IMR-90 (cell line): ENCODE measurements at regions not wholly inside any gene's neighbourhood (a gene's known extent, or its start where the extent isn't known, plus 50 kb on each side); places are given as distances from the start of the nearest gene placed in this dataset.

Experiments
- ATAC-seq: fragments of 200-7000 bp; cut with Tn5 transposase; 2 replicates; pipeline ENCODE4 v1.9.1; 2020; ENCODE audit warnings: low read depth, mild to moderate bottlenecking, moderate library complexity
- BruUV-seq: library from RNA; stranded (reverse); fragments of 400-500 nt; replicated peaks from 2 replicates; lab custom pipeline; 2021; lab: Mats Ljungman, UMichigan
- CTCF ChIA-PET: fragments of 300-600 bp; formaldehyde crosslinking; extraction: SDS; loops from one replicate; lab custom pipeline; 2021; ENCODE audit warnings: antibody characterized with exemption; lab: Yijun Ruan, JAX
- POLR2A ChIA-PET: fragments of 300-600 bp; sonication (Branson Sonifier 250); formaldehyde crosslinking; loops from one replicate; lab custom pipeline; 2022; ENCODE audit warnings: antibody characterized with exemption; ENCODE audit not compliant: unreplicated experiment; lab: Charles Lee
- DNase-seq: peaks from one replicate; pipeline ENCODE4 v3.0.0; 2013
- H2AFZ ChIP-seq: replicated peaks from 2 replicates; pipeline ENCODE3; 2013; ENCODE audit warnings: low read length, mild to moderate bottlenecking; ENCODE audit not compliant: poor library complexity
- H2AK5ac ChIP-seq: 2 replicates; pipeline ENCODE4 v1.6.1; 2013; ENCODE audit warnings: low read depth, low read length, inconsistent platforms
- H2AK9ac ChIP-seq: replicated peaks from 2 replicates; pipeline ENCODE3; 2013; ENCODE audit warnings: mild to moderate bottlenecking, low read depth, low read length, moderate library complexity; ENCODE audit not compliant: poor library complexity
- H2BK120ac ChIP-seq: 2 replicates; pipeline ENCODE4 v1.6.1; 2013; ENCODE audit warnings: low read depth, low read length, inconsistent platforms
- H2BK15ac ChIP-seq: 3 replicates; pipeline ENCODE4 v1.6.1; 2013; ENCODE audit warnings: low read depth, low read length, inconsistent platforms
- H2BK20ac ChIP-seq: 2 replicates; pipeline ENCODE4 v1.6.1; 2013; ENCODE audit warnings: low read depth, mild to moderate bottlenecking, inconsistent platforms, low read length, moderate library complexity
- H2BK5ac ChIP-seq: 2 replicates; pipeline ENCODE4 v1.6.1; 2013; ENCODE audit warnings: mild to moderate bottlenecking, low read depth, low read length, inconsistent platforms; ENCODE audit not compliant: poor library complexity, severe bottlenecking
- H3K14ac ChIP-seq: replicated peaks from 2 replicates; pipeline ENCODE4 v1.6.1; 2013; ENCODE audit warnings: low read depth, low read length, inconsistent platforms
- H3K18ac ChIP-seq: 2 replicates; pipeline ENCODE4 v1.6.1; 2013; ENCODE audit warnings: low read depth, low read length, control low read depth
- H3K23ac ChIP-seq: 2 replicates; pipeline ENCODE4 v1.6.1; 2013; ENCODE audit warnings: low read depth, low read length, inconsistent platforms
- H3K27ac ChIP-seq: 2 replicates; pipeline ENCODE4 v1.5.1; 2013; ENCODE audit warnings: mild to moderate bottlenecking, control low read depth, low read length; ENCODE audit not compliant: insufficient read depth
- H3K27me3 ChIP-seq: 2 replicates; pipeline ENCODE4 v1.6.1; 2013; ENCODE audit warnings: low read length; ENCODE audit not compliant: control insufficient read depth, insufficient read depth
- H3K36me3 ChIP-seq: 2 replicates; pipeline ENCODE4 v1.6.1; 2013; ENCODE audit warnings: low read length, mixed read lengths; ENCODE audit not compliant: control insufficient read depth, insufficient read depth
- H3K4ac ChIP-seq: 2 replicates; pipeline ENCODE4 v1.6.1; 2013; ENCODE audit warnings: low read depth, low read length, inconsistent platforms
- H3K4me1 ChIP-seq: 2 replicates; pipeline ENCODE4 v1.6.1; 2013; ENCODE audit warnings: low read length, mixed read lengths; ENCODE audit not compliant: control insufficient read depth, insufficient read depth
- H3K4me2 ChIP-seq: 2 replicates; pipeline ENCODE4 v1.6.1; 2013; ENCODE audit warnings: low read depth, mild to moderate bottlenecking, control low read depth, low read length, moderate library complexity
- H3K4me3 ChIP-seq: 2 replicates; pipeline ENCODE4 v1.5.1; 2013; ENCODE audit warnings: low read depth, mild to moderate bottlenecking, control low read depth, low read length, moderate library complexity; ENCODE audit not compliant: insufficient read depth
- H3K56ac ChIP-seq: 2 replicates; pipeline ENCODE4 v1.6.1; 2013; ENCODE audit warnings: low read length, inconsistent platforms; ENCODE audit not compliant: insufficient read depth; ENCODE audit errors: extremely low read depth
- H3K79me1 ChIP-seq, 2 experiments: 2 replicates each; pipeline ENCODE4 v1.6.1; 2013; ENCODE audit warnings: low read length in 2 of 2, inconsistent platforms in 1 of 2, low read depth in 1 of 2
- H3K9ac ChIP-seq: 2 replicates; pipeline ENCODE4 v1.6.1; 2013; ENCODE audit warnings: low read depth, low read length, control low read depth
- H3K9me1 ChIP-seq: 2 replicates; pipeline ENCODE4 v1.6.1; 2013; ENCODE audit warnings: low read length, inconsistent platforms; ENCODE audit not compliant: insufficient read depth
- H3K9me3 ChIP-seq: 2 replicates; pipeline ENCODE4 v1.6.1; 2013; ENCODE audit warnings: low read length; ENCODE audit not compliant: control insufficient read depth, insufficient read depth
- H4K20me1 ChIP-seq: 2 replicates; pipeline ENCODE4 v1.6.1; 2013; ENCODE audit warnings: low read length, inconsistent platforms; ENCODE audit not compliant: insufficient read depth
- H4K5ac ChIP-seq: 2 replicates; pipeline ENCODE4 v1.6.1; 2013; ENCODE audit warnings: mild to moderate bottlenecking, low read depth, low read length, control low read depth
- H4K8ac ChIP-seq, 2 experiments: 2 replicates each; pipeline ENCODE4 v1.6.1; 2013; ENCODE audit warnings: low read depth in 2 of 2, low read length in 2 of 2, control low read depth in 1 of 2, inconsistent platforms in 1 of 2
- H4K91ac ChIP-seq: 2 replicates; pipeline ENCODE4 v1.6.1; 2013; ENCODE audit warnings: low read depth, low read length, inconsistent platforms; ENCODE audit not compliant: insufficient read depth
- BHLHE40 ChIP-seq: fragments of 150-350 bp; IDR thresholded peaks from 2 replicates; pipeline ENCODE4 v1.6.1; 2016; ENCODE audit warnings: mild to moderate bottlenecking, low read depth, low read length
- CEBPB ChIP-seq: IDR thresholded peaks from 2 replicates; pipeline ENCODE4 v1.6.1; 2012; ENCODE audit warnings: low read depth, low read length, improper control_type of control experiment
- CHD1 ChIP-seq: IDR thresholded peaks from 2 replicates; pipeline ENCODE4 v1.6.1; 2012; ENCODE audit warnings: low read depth, low read length, improper control_type of control experiment
- FOS ChIP-seq: fragments of 150-350 bp; IDR thresholded peaks from 2 replicates; pipeline ENCODE4 v1.6.1; 2016; ENCODE audit warnings: low read depth, low read length
- MAZ ChIP-seq: IDR thresholded peaks from 2 replicates; pipeline ENCODE4 v1.6.1; 2012; ENCODE audit warnings: low read depth, mild to moderate bottlenecking, low read length, improper control_type of control experiment, moderate library complexity, borderline replicate concordance
- MXI1 ChIP-seq: IDR thresholded peaks from 2 replicates; pipeline ENCODE4 v1.6.1; 2012; ENCODE audit warnings: low read depth, mild to moderate bottlenecking, low read length, moderate library complexity, borderline replicate concordance
- NFE2L2 ChIP-seq: fragments of 150-350 bp; IDR thresholded peaks from 2 replicates; pipeline ENCODE4 v1.6.1; 2016; ENCODE audit warnings: low read depth, mild to moderate bottlenecking, low read length
- POLR2A ChIP-seq: IDR thresholded peaks from 2 replicates; pipeline ENCODE4 v1.6.1; 2012; ENCODE audit warnings: mild to moderate bottlenecking, low read depth, low read length
- RAD21 ChIP-seq: IDR thresholded peaks from 2 replicates; pipeline ENCODE4 v1.6.1; 2012; ENCODE audit warnings: low read length, improper control_type of control experiment
- RFX5 ChIP-seq: IDR thresholded peaks from 2 replicates; pipeline ENCODE4 v1.8.0; 2012; ENCODE audit warnings: low read depth, mild to moderate bottlenecking, low read length, moderate library complexity
- SMC3 ChIP-seq: fragments of 150-350 bp; IDR thresholded peaks from 2 replicates; pipeline ENCODE4 v1.6.1; 2016; ENCODE audit warnings: low read depth, mild to moderate bottlenecking, antibody characterized with exemption, low read length, moderate library complexity
- WGBS, 2 experiments: methylation state at CpG; one replicate each; pipeline versions ENCODE4 v1.1.5 to v1.1.7; 2013; ENCODE audit warnings: missing lambda C conversion rate in 2 of 2; ENCODE audit not compliant: insufficient read length in 1 of 2; ENCODE audit errors: extremely low coverage in 2 of 2; 5-methylcytosine and 5-hydroxymethylcytosine counted together
- dilution Hi-C: fragments of 300-500 bp; cut with HindIII; formaldehyde crosslinking; loops from one replicate; pipeline ENCODE4 v1.14.3; 2018; ENCODE audit warnings: low sequenced_read_pairs; ENCODE audit not compliant: unreplicated experiment
- in situ Hi-C: fragments of 300-500 bp; cut with MboI; formaldehyde crosslinking; loops from 3 replicates; pipeline ENCODE4 v1.14.3; 2019; ENCODE audit warnings: low sequenced_read_pairs, inconsistent platforms, mixed read lengths
- intact Hi-C: fragments of 100-400 bp; cut with micrococcal nuclease; formaldehyde crosslinking; loops from 2 replicates; pipeline ENCODE4 v1.10.0; 2022
- TF ChIP-seq, protein P1 (sequence below): fragments of 150-350 bp; IDR thresholded peaks from 2 replicates; pipeline ENCODE4 v1.6.1; 2016; ENCODE audit warnings: low read depth, mild to moderate bottlenecking, low read length, moderate library complexity, borderline replicate concordance
- TF ChIP-seq, protein P2 (sequence below): fragments of 150-350 bp; IDR thresholded peaks from 2 replicates; pipeline ENCODE4 v1.6.1; 2017; ENCODE audit warnings: mild to moderate bottlenecking, antibody characterized with exemption, low read length, low read depth
- TF ChIP-seq, protein P3 (sequence below): conservative IDR thresholded peaks from 2 replicates; pipeline ENCODE4 v1.5.1; 2012; ENCODE audit warnings: mild to moderate bottlenecking, low read depth, low read length, improper control_type of control experiment

DNA sequence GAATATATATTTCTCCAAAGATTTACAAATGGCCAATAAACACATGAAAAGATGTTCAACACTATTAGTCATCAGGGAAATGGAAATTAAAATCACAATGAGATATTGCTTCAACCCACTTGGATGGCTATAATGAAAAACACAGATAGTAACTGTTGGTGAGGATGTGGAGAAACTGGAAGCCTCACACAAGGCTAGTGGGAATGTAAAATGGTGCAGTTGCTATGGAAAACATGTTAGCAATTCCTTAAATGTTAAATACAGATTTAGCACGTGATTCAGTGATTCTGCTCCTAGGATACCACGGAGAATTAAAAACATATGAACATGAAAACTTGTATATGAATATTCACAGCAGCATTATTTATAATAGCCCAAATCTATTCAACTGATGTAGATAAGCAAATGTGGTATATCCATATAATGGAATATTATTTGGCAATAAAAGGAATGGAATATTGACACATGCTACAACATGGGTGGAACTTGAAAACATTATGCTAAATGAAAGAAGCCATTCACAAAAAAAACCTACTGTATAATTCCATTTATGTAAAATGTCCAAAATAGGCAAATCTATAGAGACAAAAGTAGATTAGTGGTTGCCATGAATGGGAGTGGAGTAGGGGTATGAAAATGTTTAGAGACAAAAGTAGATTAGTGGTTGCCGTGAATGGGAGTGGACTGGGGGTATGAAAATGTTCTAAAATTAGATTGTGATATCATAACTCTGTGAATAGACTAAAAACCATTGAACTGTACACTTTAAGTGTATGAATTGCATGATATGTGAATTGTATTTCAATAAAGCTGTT lies 227.1 kb upstream of the DDHD1 start:
- ChIA-PET POLR2A (no interaction called here), CTCF (interaction anchor here (0.6 to 1.8 kb wide), 2 partner anchors 11 to 81 kb away, joined by 5 to 9 read pairs; no protein-coding TSS in a partner anchor)
- TF ChIP-seq BHLHE40, result no peak
- TF ChIP-seq, protein P1, sequence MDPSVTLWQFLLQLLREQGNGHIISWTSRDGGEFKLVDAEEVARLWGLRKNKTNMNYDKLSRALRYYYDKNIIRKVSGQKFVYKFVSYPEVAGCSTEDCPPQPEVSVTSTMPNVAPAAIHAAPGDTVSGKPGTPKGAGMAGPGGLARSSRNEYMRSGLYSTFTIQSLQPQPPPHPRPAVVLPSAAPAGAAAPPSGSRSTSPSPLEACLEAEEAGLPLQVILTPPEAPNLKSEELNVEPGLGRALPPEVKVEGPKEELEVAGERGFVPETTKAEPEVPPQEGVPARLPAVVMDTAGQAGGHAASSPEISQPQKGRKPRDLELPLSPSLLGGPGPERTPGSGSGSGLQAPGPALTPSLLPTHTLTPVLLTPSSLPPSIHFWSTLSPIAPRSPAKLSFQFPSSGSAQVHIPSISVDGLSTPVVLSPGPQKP, result no peak
- no peak for TF ChIP-seq SMC3
- TF ChIP-seq, protein P2, sequence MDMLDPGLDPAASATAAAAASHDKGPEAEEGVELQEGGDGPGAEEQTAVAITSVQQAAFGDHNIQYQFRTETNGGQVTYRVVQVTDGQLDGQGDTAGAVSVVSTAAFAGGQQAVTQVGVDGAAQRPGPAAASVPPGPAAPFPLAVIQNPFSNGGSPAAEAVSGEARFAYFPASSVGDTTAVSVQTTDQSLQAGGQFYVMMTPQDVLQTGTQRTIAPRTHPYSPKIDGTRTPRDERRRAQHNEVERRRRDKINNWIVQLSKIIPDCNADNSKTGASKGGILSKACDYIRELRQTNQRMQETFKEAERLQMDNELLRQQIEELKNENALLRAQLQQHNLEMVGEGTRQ, result no peak
- no peak for TF ChIP-seq RFX5
- TF ChIP-seq, protein P3, sequence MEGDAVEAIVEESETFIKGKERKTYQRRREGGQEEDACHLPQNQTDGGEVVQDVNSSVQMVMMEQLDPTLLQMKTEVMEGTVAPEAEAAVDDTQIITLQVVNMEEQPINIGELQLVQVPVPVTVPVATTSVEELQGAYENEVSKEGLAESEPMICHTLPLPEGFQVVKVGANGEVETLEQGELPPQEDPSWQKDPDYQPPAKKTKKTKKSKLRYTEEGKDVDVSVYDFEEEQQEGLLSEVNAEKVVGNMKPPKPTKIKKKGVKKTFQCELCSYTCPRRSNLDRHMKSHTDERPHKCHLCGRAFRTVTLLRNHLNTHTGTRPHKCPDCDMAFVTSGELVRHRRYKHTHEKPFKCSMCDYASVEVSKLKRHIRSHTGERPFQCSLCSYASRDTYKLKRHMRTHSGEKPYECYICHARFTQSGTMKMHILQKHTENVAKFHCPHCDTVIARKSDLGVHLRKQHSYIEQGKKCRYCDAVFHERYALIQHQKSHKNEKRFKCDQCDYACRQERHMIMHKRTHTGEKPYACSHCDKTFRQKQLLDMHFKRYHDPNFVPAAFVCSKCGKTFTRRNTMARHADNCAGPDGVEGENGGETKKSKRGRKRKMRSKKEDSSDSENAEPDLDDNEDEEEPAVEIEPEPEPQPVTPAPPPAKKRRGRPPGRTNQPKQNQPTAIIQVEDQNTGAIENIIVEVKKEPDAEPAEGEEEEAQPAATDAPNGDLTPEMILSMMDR, result no peak
- TF ChIP-seq NFE2L2, result no peak
- TF ChIP-seq MXI1, result no peak
- TF ChIP-seq MAZ, result no peak
- TF ChIP-seq RAD21, result no peak
- no peak for TF ChIP-seq FOS
- TF ChIP-seq POLR2A, result no peak
- no peak for TF ChIP-seq CEBPB
- TF ChIP-seq CHD1, result no peak
- no peaks in the 10 kb centered on the region for H3K36me3 ChIP-seq
- DNase-seq (no peak), ATAC-seq (no peak)
- intact Hi-C loops, result no loop called here
- no peak overlapping the region for H2BK5ac ChIP-seq
- no peak overlapping the region for H3K14ac ChIP-seq
- dilution Hi-C loops, result no loop called here
- H2BK120ac ChIP-seq, result no peak overlapping the region
- H2AFZ ChIP-seq, result no peak overlapping the region
- H3K9me3 ChIP-seq, result no peaks in the 10 kb centered on the region
- H2AK5ac ChIP-seq, result no peak overlapping the region
- no CpG with 5 or more reads among the region's 3 CpGs for WGBS, 2 experiments
- in situ Hi-C loops, result no loop called here
- no peak overlapping the region for H3K18ac ChIP-seq
- H4K20me1 ChIP-seq, result no peaks in the 10 kb centered on the region
- H3K27me3 ChIP-seq, result no peaks in the 10 kb centered on the region
- no peak overlapping the region for H4K5ac ChIP-seq
- H3K27ac ChIP-seq, result no peak overlapping the region
- no peak overlapping the region for H3K4me2 ChIP-seq
- no peak overlapping the region for H2AK9ac ChIP-seq
- no peaks in the 10 kb centered on the region for H3K9me1 ChIP-seq
- no peak overlapping the region for H4K8ac ChIP-seq
- no peak overlapping the region for H3K9ac ChIP-seq
- no peaks in the 10 kb centered on the region for H3K4me1 ChIP-seq
- H2BK15ac ChIP-seq, result no peak overlapping the region
- no peak overlapping the region for H3K4ac ChIP-seq
- H3K56ac ChIP-seq, result no peak overlapping the region
- H4K91ac ChIP-seq, result no peak overlapping the region
- BruUV-seq, result no TSS peak
- H3K23ac ChIP-seq, result no peak overlapping the region
- H2BK20ac ChIP-seq, result no peak overlapping the region
- no peak overlapping the region for H3K4me3 ChIP-seq
- H3K79me1 ChIP-seq, result no peaks in the 10 kb centered on the region
